Ectodermal cell (in vitro differentiated cells): ENCODE measurements at regions not wholly inside any gene's neighbourhood (a gene's known extent, or its start where the extent isn't known, plus 50 kb on each side); places are given as distances from the start of the nearest gene placed in this dataset.

Source experiments
- H3K27ac ChIP-seq: 2 replicates; pipeline ENCODE4 v1.7.0; 2013; ENCODE audit warnings: mild to moderate bottlenecking, low read depth, low read length; ENCODE audit not compliant: insufficient read depth, poor library complexity, severe bottlenecking
- H3K27me3 ChIP-seq: 2 replicates; pipeline ENCODE4 v1.7.0; 2013; ENCODE audit warnings: mild to moderate bottlenecking, low read length; ENCODE audit not compliant: insufficient read depth, control insufficient read depth, poor library complexity, severe bottlenecking
- H3K36me3 ChIP-seq: one replicate; pipeline ENCODE4 v1.7.0; 2013; ENCODE audit warnings: low read length; ENCODE audit not compliant: control insufficient read depth, insufficient read depth
- H3K4me1 ChIP-seq: one replicate; pipeline ENCODE4 v1.7.0; 2013; ENCODE audit warnings: low read length; ENCODE audit not compliant: control insufficient read depth, insufficient read depth
- H3K4me3 ChIP-seq: 2 replicates; pipeline ENCODE4 v1.7.0; 2013; ENCODE audit warnings: low read depth, low read length, control low read depth; ENCODE audit not compliant: insufficient read depth
- H3K9me3 ChIP-seq: 2 replicates; pipeline ENCODE4 v1.7.0; 2013; ENCODE audit warnings: mild to moderate bottlenecking, low read length, moderate library complexity; ENCODE audit not compliant: control insufficient read depth
- WGBS, 2 experiments: methylation state at CpG; one replicate each; pipeline ENCODE4 v1.1.7; 2013; ENCODE audit warnings: missing lambda C conversion rate in 2 of 2; 5-methylcytosine and 5-hydroxymethylcytosine counted together

DNA sequence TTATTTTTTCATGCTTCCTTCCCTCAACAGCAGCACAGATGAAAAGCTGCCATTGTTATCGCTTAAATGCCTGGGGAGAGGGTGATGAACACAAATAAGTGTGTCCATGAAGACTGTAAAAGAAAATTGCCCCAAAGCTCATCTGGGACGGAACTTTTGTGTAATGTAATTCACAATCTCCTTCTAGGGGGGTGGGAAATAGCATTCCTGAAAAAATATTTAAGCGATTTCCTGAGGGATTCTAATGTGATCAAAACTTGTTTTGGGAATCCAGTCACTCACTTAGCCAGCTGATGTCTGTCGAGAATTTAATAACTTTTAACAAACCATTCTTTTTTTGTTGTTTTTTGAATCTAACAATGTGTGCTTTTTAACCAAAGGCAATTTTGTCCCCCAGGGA lies 427.9 kb downstream of the PLCL1 start:
- no peaks in the 10 kb centered on the region for H3K36me3 ChIP-seq
- H3K27ac ChIP-seq: no peak overlapping the region
- no peaks in the 10 kb centered on the region for H3K9me3 ChIP-seq
- H3K27me3 ChIP-seq: no peaks in the 10 kb centered on the region
- 72 to 97% methylated on average over 3 to 4 of the region's 4 CpGs for WGBS, 2 experiments
- no peaks in the 10 kb centered on the region for H3K4me1 ChIP-seq
- H3K4me3 ChIP-seq: no peak overlapping the region

DNA sequence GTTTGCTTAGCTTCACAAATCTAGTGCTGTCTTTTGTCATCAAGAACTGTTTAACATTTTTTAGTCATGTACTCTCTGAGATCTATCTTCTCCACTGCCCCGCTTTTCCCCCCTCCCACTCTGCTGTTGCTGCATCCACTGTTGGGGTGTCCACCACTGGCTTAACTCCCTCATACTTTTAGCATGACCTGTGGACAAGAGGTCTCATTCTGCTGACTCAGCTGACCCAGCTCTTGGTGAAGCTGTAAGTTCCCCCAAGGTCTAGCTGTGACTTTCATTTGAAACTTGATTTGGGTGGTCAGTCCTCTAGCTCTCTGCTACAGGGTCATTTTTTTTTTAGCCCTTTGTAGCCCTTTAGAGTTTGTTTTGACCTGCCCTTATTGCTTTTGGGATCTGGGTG lies 427.2 kb downstream of the PLCL1 start:
- Histone ChIP-seq H3K27ac (no peak overlapping the region), H3K9me3 (no peaks in the 10 kb centered on the region), H3K36me3 (no peaks in the 10 kb centered on the region), H3K4me3 (no peak overlapping the region), H3K4me1 (no peaks in the 10 kb centered on the region), H3K27me3 (no peaks in the 10 kb centered on the region)
- WGBS, 2 experiments: 83 to 94% methylated on average over 1 of the region's 1 CpG

DNA sequence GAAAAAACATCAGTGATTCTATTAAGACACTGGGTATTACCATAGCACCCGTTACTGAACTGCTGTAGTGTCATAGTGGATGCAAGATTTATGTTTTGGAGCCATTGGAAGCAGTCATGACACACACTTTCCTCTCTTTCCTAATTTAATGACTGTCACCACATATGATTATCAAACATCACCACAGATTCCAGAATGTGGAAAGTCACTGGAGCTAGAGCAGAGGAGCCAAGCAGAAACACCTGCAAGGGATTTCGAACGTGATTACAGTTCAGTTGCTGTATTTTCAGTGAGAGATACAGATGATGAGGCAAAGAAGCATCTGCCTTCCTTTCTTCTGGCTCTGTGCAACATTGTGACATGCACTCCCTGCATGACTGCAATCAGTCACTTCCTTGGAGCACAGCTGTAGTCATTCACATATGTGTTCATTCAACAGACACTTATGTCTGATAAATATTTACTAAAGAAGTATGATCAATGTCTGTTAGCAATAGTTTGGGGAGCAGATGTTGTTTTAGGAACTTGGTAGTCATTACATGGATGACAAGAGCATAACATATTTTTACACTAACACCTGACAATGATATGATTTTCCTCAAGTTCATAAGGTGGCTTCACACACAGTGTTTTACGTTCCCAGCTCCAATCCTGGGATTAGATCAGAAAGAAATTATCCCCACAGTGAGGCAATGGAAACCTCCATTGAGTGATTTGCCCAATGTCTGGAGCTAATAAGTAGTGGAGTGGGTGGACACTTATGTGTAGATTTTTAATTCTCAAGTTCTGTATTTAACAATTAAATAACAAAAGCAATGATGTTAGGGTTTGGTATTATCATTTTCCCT lies 416.6 kb downstream of the PLCL1 start:
- H3K9me3 ChIP-seq: no peaks in the 10 kb centered on the region
- 94 to 98% methylated on average over 4 of the region's 4 CpGs for WGBS, 2 experiments
- H3K4me3 ChIP-seq: no peak overlapping the region

DNA sequence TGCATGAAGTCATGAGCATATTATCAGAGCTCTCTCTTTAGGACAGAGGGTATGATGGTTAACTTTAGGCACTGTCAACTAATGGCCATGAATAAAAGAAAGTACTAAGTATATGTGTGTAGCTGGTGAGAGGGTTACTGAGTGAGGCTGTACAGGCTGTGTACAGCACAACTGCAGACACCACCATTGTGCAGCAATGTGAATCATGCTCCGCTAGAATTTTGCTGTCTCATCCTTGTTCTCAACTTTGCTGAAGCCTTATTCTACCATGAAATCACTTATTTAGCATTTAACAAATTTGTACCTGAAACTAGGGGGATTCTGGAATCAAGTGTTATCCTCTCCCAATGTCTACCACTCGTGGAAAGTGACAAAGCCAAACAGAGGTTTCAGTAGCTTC lies 414.9 kb downstream of the PLCL1 start:
- Histone ChIP-seq H3K36me3 (no peaks in the 10 kb centered on the region), H3K27me3 (no peaks in the 10 kb centered on the region), H3K9me3 (no peaks in the 10 kb centered on the region), H3K27ac (no peak overlapping the region), H3K4me1 (no peaks in the 10 kb centered on the region), H3K4me3 (no peak overlapping the region)
- 87 to 90% methylated on average over 2 of the region's 2 CpGs for WGBS, 2 experiments

More for the DNA sequence above, 416.6 kb downstream of the PLCL1 start:
- Histone ChIP-seq H3K27me3 (no peaks in the 10 kb centered on the region), H3K27ac (no peak overlapping the region), H3K36me3 (no peaks in the 10 kb centered on the region), H3K4me1 (no peaks in the 10 kb centered on the region)

DNA sequence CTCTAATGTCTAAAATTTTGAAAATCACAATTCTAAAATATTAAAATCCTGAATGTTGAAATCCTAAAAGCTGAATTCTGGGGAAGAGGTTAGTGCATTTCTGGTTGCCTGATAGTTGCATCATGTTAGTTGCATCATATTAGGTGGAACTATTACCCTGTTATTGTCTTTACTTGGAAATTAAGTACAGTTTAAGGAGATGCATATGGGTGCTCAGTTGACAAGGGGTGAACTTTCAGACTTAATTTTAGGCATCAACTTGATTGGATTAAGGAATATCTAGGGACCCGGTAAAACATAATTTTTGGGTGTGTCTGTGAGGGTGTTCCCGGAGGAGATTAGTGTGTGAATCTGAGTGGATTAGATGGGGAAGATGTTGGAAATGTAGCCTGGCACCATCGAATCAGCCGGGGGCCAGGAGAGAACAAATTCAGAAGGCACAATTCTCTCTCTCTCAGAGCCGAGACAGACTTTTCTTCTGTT lies 409.8 kb downstream of the PLCL1 start:
- Histone ChIP-seq H3K27ac (no peak overlapping the region), H3K4me1 (no peaks in the 10 kb centered on the region), H3K27me3 (no peaks in the 10 kb centered on the region), H3K4me3 (no peak overlapping the region), H3K9me3 (no peaks in the 10 kb centered on the region), H3K36me3 (no peaks in the 10 kb centered on the region)
- WGBS, 2 experiments: 92 to 95% methylated on average over 5 of the region's 5 CpGs

DNA sequence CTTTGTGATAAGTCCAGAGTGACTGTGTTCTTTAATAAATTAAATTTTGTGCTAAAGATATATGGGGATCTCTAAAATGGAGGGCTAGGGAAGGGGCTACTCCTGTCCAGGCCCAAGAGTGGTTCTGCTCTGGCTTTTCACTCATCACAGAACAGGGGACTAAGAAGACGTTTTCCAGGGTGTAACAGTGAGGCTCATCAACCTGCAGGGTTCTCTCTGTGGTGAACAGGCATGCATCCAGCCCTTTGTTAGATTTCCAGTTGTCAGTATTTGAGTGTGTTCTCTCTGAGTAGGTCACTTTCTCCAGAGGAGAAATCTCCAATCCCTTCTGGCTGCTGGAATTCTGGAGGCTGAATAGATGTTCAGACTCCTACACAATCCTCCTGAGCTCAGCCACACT lies 408.9 kb downstream of the PLCL1 start:
- no peaks in the 10 kb centered on the region for H3K9me3 ChIP-seq
- 50 to 57% methylated on average over 1 of the region's 1 CpG for WGBS, 2 experiments
- no peaks in the 10 kb centered on the region for H3K4me1 ChIP-seq
- H3K27ac ChIP-seq: no peak overlapping the region
- H3K36me3 ChIP-seq: no peaks in the 10 kb centered on the region
- no peaks in the 10 kb centered on the region for H3K27me3 ChIP-seq
- no peak overlapping the region for H3K4me3 ChIP-seq

DNA sequence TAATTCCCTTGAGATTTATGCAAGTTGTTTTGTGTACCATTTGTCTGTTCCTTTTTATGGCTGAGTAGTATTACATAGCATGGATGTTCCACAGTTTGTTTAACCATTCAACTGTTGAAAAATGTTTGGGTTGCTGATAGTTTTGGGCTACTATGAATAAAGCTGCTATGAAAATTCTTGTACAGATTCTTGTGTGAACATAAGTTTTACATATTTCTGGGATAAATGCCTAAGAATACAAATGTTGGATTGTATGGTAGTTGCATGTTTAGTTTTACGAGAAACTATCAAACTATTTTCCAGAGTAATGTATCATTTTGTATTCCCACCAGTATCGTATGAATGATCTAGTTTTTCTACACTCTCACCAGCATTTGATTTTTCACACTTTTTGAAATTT lies 407.3 kb downstream of the PLCL1 start:
- no peaks in the 10 kb centered on the region for H3K9me3 ChIP-seq
- no peaks in the 10 kb centered on the region for H3K27me3 ChIP-seq
- no peak overlapping the region for H3K4me3 ChIP-seq
- no peak overlapping the region for H3K27ac ChIP-seq
- H3K4me1 ChIP-seq: no peaks in the 10 kb centered on the region
- H3K36me3 ChIP-seq: no peaks in the 10 kb centered on the region
- 92 to 100% methylated on average over 2 of the region's 2 CpGs for whole genome bisulfite sequencing, 2 experiments

DNA sequence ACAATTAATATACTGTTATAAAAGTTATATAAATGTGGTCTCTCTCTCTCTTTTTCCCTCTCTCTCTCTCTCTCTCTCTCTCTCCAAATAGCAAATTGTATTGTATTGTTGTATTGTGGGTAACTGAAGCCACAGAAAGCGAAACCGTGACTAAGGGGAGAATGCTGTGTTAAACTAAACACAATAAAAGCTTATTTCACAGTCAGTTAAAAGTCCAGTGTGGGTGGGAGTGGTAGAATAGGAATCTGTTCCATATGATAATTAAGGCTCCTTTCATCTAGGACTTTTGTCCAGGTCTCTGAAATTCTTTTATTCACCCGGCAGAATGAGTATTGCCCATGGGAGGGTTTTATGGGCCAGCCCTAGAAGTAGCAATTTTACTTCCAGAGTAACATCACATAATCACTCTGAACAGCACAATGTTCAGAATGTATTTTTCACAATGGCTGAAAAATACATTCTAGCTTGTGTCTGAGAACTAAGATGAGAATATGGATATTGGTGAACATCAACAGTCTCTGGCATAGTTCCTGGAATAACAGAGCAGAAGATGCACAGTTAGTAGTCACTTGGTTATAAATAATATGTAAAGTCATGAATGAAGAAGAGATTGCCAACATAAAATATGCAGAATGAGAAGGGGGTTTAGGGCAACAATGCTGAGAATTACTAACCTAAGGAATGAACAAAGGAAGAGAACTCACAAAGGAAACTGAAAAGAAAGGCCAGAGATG lies 399.1 kb downstream of the PLCL1 start:
- H3K9me3 ChIP-seq: no peaks in the 10 kb centered on the region
- H3K36me3 ChIP-seq: no peaks in the 10 kb centered on the region
- 38 to 43% methylated on average over 1 of the region's 3 CpGs for WGBS, 2 experiments
- H3K4me1 ChIP-seq: peaks cover 6% of the 10 kb centered on the region
- H3K27me3 ChIP-seq: no peaks in the 10 kb centered on the region
- H3K27ac ChIP-seq: no peak overlapping the region
- no peak overlapping the region for H3K4me3 ChIP-seq
